Fibroblast of skin of right quadriceps (primary cell): ENCODE measurements at regions not wholly inside any gene's neighbourhood (a gene's known extent, or its start where the extent isn't known, plus 50 kb on each side); places are given as distances from the start of the nearest gene placed in this dataset.

Source experiments
- DNase-seq: peaks from one replicate; pipeline ENCODE4 v3.0.0-alpha.2; 2013

DNA sequence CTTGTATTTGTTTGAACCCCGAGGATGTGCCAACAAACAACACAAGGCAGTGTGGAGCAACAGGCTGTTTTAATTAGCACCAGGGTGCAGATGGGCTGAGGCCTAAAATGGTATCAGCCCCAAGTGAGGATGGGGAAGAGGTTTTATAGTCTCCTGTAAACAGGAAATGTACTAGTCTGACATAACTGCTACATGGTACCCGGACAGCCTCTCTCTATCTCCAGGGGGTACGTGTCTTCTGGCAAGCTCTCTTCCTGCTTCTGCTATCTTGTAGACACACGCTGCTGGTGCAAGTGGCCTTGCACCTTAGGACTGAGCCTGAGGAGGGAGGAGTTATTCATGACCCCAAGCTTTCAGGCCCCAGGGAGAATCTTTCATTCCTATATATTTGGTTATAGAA is 2451.0 kb downstream of the TP53TG3F start:
- DNase-seq: no peak

- DNase-seq: no peak
These were observed 2452.5 kb downstream of the TP53TG3F start for GRCh38 chr16:35911899-35912298.

DNA sequence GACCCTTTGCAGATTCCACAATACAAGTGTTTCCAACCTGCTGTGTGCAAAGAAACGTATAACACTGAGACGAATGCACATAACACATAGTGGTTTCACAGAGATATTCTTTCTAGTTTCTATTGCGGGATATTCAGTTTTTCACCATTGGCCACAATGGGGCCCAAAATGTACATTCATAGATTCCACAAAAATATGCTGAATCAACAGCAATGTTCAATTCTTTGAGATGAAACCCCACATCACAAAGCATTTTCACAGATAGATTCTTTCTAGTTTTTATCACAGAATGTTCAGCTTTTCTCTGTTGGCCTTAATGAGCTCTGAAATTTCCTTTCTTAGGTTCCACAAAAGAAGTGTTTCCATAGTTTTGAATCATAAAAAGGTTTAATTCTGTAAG is 2472.3 kb downstream of the TP53TG3F start:
- no peak for DNase-seq
